Right atrium auricular region (tissue), 2 donors: ENCODE measurements at regions not wholly inside any gene's neighbourhood (a gene's known extent, or its start where the extent isn't known, plus 50 kb on each side); places are given as distances from the start of the nearest gene placed in this dataset.

Experiments
- DNase-seq: peaks from one replicate; pipeline ENCODE4 v3.0.0-alpha.2; 2019; ENCODE audit warnings: low spot score
- H3K27ac ChIP-seq, 2 donors: fragments of 200-600 bp; sonication (generic); 1 replicate in 1 of 2; 2 replicates in 1 of 2; pipeline ENCODE4 v1.5.1; 2016 to 2019
- H3K27me3 ChIP-seq, 2 donors: fragments of 200-600 bp; sonication (generic); one replicate each; pipeline versions ENCODE4 v1.5.1 to v1.6.0; 2017 to 2019
- H3K36me3 ChIP-seq: fragments of 200-600 bp; sonication (generic); one replicate; pipeline ENCODE4 v1.5.1; 2016
- H3K4me1 ChIP-seq, 2 donors: fragments of 200-600 bp; sonication (generic); one replicate each; pipeline versions ENCODE4 v1.5.1 to v1.6.0; 2017 to 2019
- H3K4me3 ChIP-seq, 2 donors: fragments of 200-600 bp; sonication (generic); 1 replicate in 1 of 2; 2 replicates in 1 of 2; pipeline ENCODE4 v1.5.1; 2017 to 2019; ENCODE audit warnings: mild to moderate bottlenecking in 1 of 2, moderate library complexity in 1 of 2
- H3K9me3 ChIP-seq, 2 donors: fragments of 200-600 bp; sonication (generic); one replicate each; pipeline ENCODE4 v1.5.1; 2019
- TF ChIP-seq, protein P1 (sequence below), 2 donors: fragments of 200-600 bp; sonication (generic); IDR thresholded peaks; one replicate each; pipeline ENCODE4 v1.5.1; 2019; ENCODE audit warnings: antibody characterized with exemption in 2 of 2

DNA sequence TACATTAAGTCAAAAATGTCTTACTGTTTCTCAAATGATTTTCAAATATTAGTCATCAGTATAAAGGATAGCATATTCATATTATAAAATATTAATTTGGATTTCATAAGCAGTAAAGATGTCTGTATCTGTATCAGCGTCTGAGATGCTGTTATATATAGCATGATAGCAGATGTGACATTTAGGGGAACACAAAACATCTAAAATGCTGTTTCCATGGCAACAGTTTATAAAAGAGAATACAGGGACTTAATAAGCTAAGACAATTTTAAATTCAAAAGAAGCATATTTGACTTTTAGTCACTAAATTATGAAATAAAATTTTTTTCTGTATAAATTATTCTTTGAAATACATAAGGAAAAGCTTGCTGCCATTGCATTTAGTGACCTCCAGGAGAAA lies 432.2 kb downstream of the PDGFC start:
- Histone ChIP-seq H3K4me1 (no peaks in the 10 kb centered on the region), H3K36me3 (no peaks in the 10 kb centered on the region), H3K4me3 (no peak overlapping the region), H3K27me3 (no peaks in the 10 kb centered on the region), H3K9me3 (no peaks in the 10 kb centered on the region), H3K27ac (no peak overlapping the region)
- DNase-seq, result no peak
- TF ChIP-seq, protein P1, sequence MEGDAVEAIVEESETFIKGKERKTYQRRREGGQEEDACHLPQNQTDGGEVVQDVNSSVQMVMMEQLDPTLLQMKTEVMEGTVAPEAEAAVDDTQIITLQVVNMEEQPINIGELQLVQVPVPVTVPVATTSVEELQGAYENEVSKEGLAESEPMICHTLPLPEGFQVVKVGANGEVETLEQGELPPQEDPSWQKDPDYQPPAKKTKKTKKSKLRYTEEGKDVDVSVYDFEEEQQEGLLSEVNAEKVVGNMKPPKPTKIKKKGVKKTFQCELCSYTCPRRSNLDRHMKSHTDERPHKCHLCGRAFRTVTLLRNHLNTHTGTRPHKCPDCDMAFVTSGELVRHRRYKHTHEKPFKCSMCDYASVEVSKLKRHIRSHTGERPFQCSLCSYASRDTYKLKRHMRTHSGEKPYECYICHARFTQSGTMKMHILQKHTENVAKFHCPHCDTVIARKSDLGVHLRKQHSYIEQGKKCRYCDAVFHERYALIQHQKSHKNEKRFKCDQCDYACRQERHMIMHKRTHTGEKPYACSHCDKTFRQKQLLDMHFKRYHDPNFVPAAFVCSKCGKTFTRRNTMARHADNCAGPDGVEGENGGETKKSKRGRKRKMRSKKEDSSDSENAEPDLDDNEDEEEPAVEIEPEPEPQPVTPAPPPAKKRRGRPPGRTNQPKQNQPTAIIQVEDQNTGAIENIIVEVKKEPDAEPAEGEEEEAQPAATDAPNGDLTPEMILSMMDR (IDR thresholded peaks at IDR 0.05), result no peak

DNA sequence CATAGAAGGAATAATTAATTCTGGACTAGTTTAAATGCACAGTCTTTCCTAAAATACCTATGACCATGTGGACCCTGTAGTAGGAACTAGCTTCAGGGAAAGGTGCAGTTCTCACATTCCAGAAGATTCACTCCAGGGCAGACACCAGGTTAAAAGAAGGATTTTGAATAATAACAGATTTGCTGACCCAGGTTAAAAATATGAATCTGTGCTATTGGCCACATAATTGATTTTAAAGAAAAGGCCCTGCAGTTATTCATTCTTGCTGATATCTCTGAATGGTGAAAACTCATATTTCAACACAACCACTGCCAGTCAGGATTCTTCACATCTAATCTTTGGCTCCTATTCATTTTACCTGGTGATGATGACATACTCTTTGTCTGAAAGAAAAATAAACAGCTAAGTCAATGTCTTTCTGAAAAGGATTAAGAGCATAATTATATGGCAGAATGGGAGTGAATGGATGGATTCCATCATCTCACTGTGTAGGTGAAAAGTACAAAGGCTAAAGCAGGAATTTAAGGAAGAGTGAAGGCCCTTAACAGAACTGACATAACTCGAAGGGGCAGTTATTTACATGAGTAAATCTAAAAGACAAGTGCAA lies 432.8 kb downstream of the PDGFC start:
- no peak overlapping the region for H3K27ac ChIP-seq
- H3K9me3 ChIP-seq, result no peaks in the 10 kb centered on the region
- no peaks in the 10 kb centered on the region for H3K4me1 ChIP-seq
- no peaks in the 10 kb centered on the region for H3K36me3 ChIP-seq
- no peak for DNase-seq
- H3K4me3 ChIP-seq, result no peak overlapping the region
- H3K27me3 ChIP-seq, result no peaks in the 10 kb centered on the region
- TF ChIP-seq, protein P1 (IDR thresholded peaks at IDR 0.05), result no peak

DNA sequence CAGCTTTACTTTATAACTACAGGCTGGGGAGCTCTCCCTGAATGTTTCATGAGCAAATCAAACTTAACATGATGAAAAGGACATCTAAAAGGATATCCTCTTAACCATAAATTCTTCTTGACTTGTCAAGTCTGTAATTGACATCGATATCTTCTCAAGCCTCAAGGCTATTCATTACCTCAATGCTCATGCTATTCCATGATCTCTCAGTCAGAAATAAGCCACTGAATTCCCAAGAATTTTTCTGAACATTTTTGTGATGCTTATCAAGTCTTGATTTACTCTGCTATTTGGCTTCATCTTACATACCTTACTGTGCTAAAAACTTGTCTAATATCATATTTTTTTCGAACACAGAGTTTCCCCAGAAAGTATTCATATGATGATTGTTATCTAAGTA lies 433.4 kb downstream of the PDGFC start:
- peaks cover 0 to 5% of the 10 kb centered on the region in 2 donors for H3K9me3 ChIP-seq
- H3K27me3 ChIP-seq, result no peaks in the 10 kb centered on the region
- DNase-seq, result no peak
- H3K27ac ChIP-seq, result no peak overlapping the region
- H3K4me1 ChIP-seq, result no peaks in the 10 kb centered on the region
- no peaks in the 10 kb centered on the region for H3K36me3 ChIP-seq
- TF ChIP-seq, protein P1 (IDR thresholded peaks at IDR 0.05), result no peak
- no peak overlapping the region for H3K4me3 ChIP-seq

DNA sequence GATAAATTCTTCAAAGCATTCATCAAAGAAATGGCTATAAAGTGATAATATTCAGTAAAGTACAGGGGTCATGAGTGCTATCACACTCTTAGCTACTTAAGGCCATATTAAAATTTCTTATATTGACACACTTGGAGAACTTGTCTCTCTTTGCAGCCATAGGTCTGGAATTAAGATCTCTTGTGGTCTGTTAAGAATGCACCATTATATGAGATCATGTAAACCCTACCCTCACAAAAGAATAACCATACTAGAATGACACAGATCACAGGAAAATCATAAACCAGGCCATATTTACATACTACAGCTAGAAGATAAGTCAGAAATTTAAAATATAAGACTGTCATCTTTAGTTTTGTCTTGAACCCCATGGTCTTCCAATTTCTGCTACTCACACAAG lies 434.3 kb downstream of the PDGFC start:
- Histone ChIP-seq H3K36me3 (no peaks in the 10 kb centered on the region), H3K4me3 (no peak overlapping the region), H3K9me3 (peaks cover 0 to 14% of the 10 kb centered on the region in 2 donors), H3K4me1 (no peaks in the 10 kb centered on the region), H3K27ac (no peak overlapping the region), H3K27me3 (no peaks in the 10 kb centered on the region)
- TF ChIP-seq, protein P1 (IDR thresholded peaks at IDR 0.05), result no peak
- no peak for DNase-seq

DNA sequence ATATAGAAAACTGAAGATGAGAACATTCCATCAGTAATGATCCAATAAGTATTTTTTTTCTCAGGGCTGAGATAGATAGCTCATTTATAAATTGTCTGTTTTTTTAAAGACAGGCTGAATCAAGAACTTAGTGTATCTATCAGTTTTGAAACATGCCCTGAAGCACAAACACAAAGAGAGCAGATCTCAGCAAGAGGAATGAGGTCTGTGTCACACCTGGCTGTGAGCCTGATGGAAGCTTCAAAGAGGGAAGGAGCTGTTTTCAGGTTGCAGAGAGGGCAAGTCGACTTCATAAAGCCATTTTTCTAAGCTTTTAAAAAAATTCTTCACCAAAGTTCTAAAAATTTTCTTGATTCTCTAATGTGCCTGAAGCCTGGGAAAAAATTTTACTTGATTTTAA lies 434.9 kb downstream of the PDGFC start:
- TF ChIP-seq, protein P1 (IDR thresholded peaks at IDR 0.05), result no peak
- DNase-seq, result no peak
- Histone ChIP-seq H3K36me3 (no peaks in the 10 kb centered on the region), H3K27ac (no peak overlapping the region), H3K4me1 (no peaks in the 10 kb centered on the region), H3K9me3 (peaks cover 0 to 17% of the 10 kb centered on the region in 2 donors), H3K4me3 (no peak overlapping the region), H3K27me3 (no peaks in the 10 kb centered on the region)

DNA sequence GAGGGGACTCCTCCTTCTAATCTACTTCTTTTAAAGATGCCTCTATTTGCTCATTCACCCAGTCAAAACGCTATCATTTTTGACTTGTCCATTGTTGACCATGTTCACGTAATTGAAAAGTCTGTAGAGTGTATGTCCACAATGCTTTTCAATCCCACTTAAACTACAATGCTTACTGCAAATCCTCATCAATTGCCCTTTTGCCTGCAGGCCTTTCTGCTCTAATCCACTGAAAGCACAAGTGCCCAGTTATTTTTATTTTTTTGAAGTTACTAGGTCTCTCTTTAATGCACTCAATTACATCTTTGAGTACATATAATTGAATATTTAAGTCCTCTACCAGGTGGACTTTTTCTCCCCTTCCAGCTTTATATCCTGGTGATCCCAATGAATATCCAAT lies 437.4 kb downstream of the PDGFC start:
- Histone ChIP-seq H3K4me1 (no peaks in the 10 kb centered on the region), H3K36me3 (no peaks in the 10 kb centered on the region), H3K4me3 (no peak overlapping the region), H3K27me3 (no peaks in the 10 kb centered on the region), H3K9me3 (peaks cover 0 to 17% of the 10 kb centered on the region in 2 donors), H3K27ac (no peak overlapping the region)
- TF ChIP-seq, protein P1 (IDR thresholded peaks at IDR 0.05), result no peak
- no peak for DNase-seq
